ENCODE measurements at regions not wholly inside any gene's neighbourhood (a gene's known extent, or its start where the extent isn't known, plus 50 kb on each side); places are given as distances from the start of the nearest gene placed in this dataset.

DNA sequence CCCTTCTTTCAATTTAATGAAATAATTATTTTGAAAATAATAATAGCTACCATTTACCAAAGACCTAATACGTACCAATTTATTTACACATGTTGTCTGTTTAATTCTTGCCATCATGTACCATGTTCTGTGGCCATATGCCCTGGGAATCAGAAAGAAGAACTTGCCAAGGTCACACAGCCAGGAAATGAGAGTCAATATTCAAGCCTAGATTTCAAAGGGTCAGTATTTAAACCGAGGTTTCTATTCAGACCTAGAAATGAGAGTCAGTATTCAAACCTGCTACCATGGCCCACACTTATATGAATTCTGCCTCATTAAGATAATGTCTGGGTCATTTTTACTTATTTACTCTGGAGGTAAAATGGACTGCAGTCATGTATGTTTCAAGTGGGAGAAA, 103.6 kb upstream of the TBL1XR1 start:
- FAIRE-seq, result no peak
- no peak for DNase-seq (ENCODE audit: insufficient read length, low spot score)
- TF ChIP-seq CTCF (IDR thresholded peaks at IDR 0.05; ENCODE audit: insufficient read depth, missing control alignments), result no peak

DNA sequence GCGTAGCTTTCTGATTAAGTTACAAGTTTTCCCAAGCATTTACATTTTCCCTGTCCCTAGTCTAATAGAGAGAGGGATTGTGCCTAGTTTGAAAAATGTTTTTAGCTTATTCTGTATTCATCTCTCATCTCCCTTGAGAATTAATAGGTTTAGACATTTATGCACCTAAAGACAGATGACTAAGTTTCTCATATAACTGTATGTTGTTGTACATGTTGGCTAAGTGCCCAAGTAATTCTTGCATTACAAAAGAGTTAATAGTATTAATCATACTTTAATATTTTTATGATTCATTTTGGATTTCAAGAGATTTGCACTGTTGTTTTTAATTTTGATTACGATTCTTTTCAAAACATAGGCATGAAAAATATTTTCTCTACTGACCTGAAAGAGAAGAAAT, 109.0 kb upstream of the TBL1XR1 start:
- no peak for TF ChIP-seq CTCF (IDR thresholded peaks at IDR 0.05; ENCODE audit: insufficient read depth, missing control alignments)
- FAIRE-seq (no peak), DNase-seq (ENCODE audit: insufficient read length, low spot score) (no peak)

- TF ChIP-seq CTCF (IDR thresholded peaks at IDR 0.05; ENCODE audit: insufficient read depth, missing control alignments), result no peak
- DNase-seq (ENCODE audit: insufficient read length, low spot score), result no peak
- FAIRE-seq, result no peak
Measured at GRCh38 chr3:177307391-177307790, 110.1 kb upstream of the TBL1XR1 start.

DNA sequence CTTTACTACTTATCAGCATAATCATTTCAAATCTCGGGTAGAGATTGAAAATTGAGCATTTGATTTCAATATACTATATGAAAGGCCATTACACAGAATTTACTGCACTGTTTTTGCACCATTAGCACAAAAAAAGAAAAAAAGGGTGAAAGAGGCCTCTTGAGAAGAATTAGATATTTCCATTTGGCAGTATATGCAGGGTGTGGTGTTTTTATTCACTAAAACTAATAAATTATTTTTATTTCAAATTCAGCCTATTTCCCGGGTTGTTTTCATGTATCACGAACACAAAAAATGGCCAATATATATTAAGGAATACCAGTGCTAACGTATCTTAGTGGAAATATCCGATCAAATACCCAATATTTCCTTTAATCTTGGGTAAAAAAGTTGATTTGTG, 110.5 kb upstream of the TBL1XR1 start:
- no peak for FAIRE-seq
- no peak for TF ChIP-seq CTCF (IDR thresholded peaks at IDR 0.05; ENCODE audit: insufficient read depth, missing control alignments)
- DNase-seq (ENCODE audit: insufficient read length, low spot score), result no peak

GRCh38 chr3:177308286-177308685, 111.0 kb upstream of the TBL1XR1 start:
- TF ChIP-seq CTCF (IDR thresholded peaks at IDR 0.05; ENCODE audit: insufficient read depth, missing control alignments), result no peak
- DNase-seq (ENCODE audit: insufficient read length, low spot score) (no peak), FAIRE-seq (no peak)

DNA sequence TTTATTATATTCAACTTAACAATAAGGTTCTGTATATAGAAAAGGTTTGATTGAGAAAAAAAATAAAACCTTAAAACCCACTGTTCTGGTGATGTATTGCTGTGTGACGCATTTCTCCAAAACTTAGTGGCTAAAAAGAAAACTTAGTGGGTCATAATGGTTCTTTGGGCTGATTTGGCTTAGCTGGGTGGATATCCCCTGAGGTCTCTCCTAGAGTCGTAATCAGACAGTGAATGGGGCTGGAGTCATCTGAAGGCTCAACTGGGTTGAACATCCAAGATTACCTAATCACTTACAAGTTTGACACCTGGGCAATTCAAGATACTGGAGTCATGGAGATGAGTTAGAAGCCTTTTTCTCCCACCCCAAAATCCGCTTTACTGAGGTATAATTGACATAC, 111.6 kb upstream of the TBL1XR1 start:
- no peak for FAIRE-seq
- no peak for DNase-seq (ENCODE audit: insufficient read length, low spot score)
- TF ChIP-seq CTCF (IDR thresholded peaks at IDR 0.05; ENCODE audit: insufficient read depth, missing control alignments), result no peak

GRCh38 chr3:177312491-177312890, 115.2 kb upstream of the TBL1XR1 start:
- no peak for TF ChIP-seq CTCF (IDR thresholded peaks at IDR 0.05; ENCODE audit: insufficient read depth, missing control alignments)
- FAIRE-seq, result no peak
- DNase-seq (ENCODE audit: insufficient read length, low spot score), result no peak
